IMR-90 (cell line): ENCODE measurements at regions not wholly inside any gene's neighbourhood (a gene's known extent, or its start where the extent isn't known, plus 50 kb on each side); places are given as distances from the start of the nearest gene placed in this dataset.
A peak's percentile ranks its signal among the peaks of the same experiment; 100 is the strongest.

ENCODE experiments used
- ATAC-seq: fragments of 200-7000 bp; cut with Tn5 transposase; 2 replicates; pipeline ENCODE4 v1.9.1; 2020; ENCODE audit warnings: low read depth, mild to moderate bottlenecking, moderate library complexity
- BruUV-seq: library from RNA; stranded (reverse); fragments of 400-500 nt; replicated peaks from 2 replicates; lab custom pipeline; 2021; lab: Mats Ljungman, UMichigan
- CTCF ChIA-PET: fragments of 300-600 bp; formaldehyde crosslinking; extraction: SDS; loops from one replicate; lab custom pipeline; 2021; ENCODE audit warnings: antibody characterized with exemption; lab: Yijun Ruan, JAX
- POLR2A ChIA-PET: fragments of 300-600 bp; sonication (Branson Sonifier 250); formaldehyde crosslinking; loops from one replicate; lab custom pipeline; 2022; ENCODE audit warnings: antibody characterized with exemption; ENCODE audit not compliant: unreplicated experiment; lab: Charles Lee
- DNase-seq: peaks from one replicate; pipeline ENCODE4 v3.0.0; 2013
- H2AFZ ChIP-seq: replicated peaks from 2 replicates; pipeline ENCODE3; 2013; ENCODE audit warnings: low read length, mild to moderate bottlenecking; ENCODE audit not compliant: poor library complexity
- H2AK5ac ChIP-seq: 2 replicates; pipeline ENCODE4 v1.6.1; 2013; ENCODE audit warnings: low read depth, low read length, inconsistent platforms
- H2AK9ac ChIP-seq: replicated peaks from 2 replicates; pipeline ENCODE3; 2013; ENCODE audit warnings: mild to moderate bottlenecking, low read depth, low read length, moderate library complexity; ENCODE audit not compliant: poor library complexity
- H2BK120ac ChIP-seq: 2 replicates; pipeline ENCODE4 v1.6.1; 2013; ENCODE audit warnings: low read depth, low read length, inconsistent platforms
- H2BK15ac ChIP-seq: 3 replicates; pipeline ENCODE4 v1.6.1; 2013; ENCODE audit warnings: low read depth, low read length, inconsistent platforms
- H2BK20ac ChIP-seq: 2 replicates; pipeline ENCODE4 v1.6.1; 2013; ENCODE audit warnings: low read depth, mild to moderate bottlenecking, inconsistent platforms, low read length, moderate library complexity
- H2BK5ac ChIP-seq: 2 replicates; pipeline ENCODE4 v1.6.1; 2013; ENCODE audit warnings: mild to moderate bottlenecking, low read depth, low read length, inconsistent platforms; ENCODE audit not compliant: poor library complexity, severe bottlenecking
- H3K14ac ChIP-seq: replicated peaks from 2 replicates; pipeline ENCODE4 v1.6.1; 2013; ENCODE audit warnings: low read depth, low read length, inconsistent platforms
- H3K18ac ChIP-seq: 2 replicates; pipeline ENCODE4 v1.6.1; 2013; ENCODE audit warnings: low read depth, low read length, control low read depth
- H3K23ac ChIP-seq: 2 replicates; pipeline ENCODE4 v1.6.1; 2013; ENCODE audit warnings: low read depth, low read length, inconsistent platforms
- H3K27ac ChIP-seq: 2 replicates; pipeline ENCODE4 v1.5.1; 2013; ENCODE audit warnings: mild to moderate bottlenecking, control low read depth, low read length; ENCODE audit not compliant: insufficient read depth
- H3K27me3 ChIP-seq: 2 replicates; pipeline ENCODE4 v1.6.1; 2013; ENCODE audit warnings: low read length; ENCODE audit not compliant: control insufficient read depth, insufficient read depth
- H3K36me3 ChIP-seq: 2 replicates; pipeline ENCODE4 v1.6.1; 2013; ENCODE audit warnings: low read length, mixed read lengths; ENCODE audit not compliant: control insufficient read depth, insufficient read depth
- H3K4ac ChIP-seq: 2 replicates; pipeline ENCODE4 v1.6.1; 2013; ENCODE audit warnings: low read depth, low read length, inconsistent platforms
- H3K4me1 ChIP-seq: 2 replicates; pipeline ENCODE4 v1.6.1; 2013; ENCODE audit warnings: low read length, mixed read lengths; ENCODE audit not compliant: control insufficient read depth, insufficient read depth
- H3K4me2 ChIP-seq: 2 replicates; pipeline ENCODE4 v1.6.1; 2013; ENCODE audit warnings: low read depth, mild to moderate bottlenecking, control low read depth, low read length, moderate library complexity
- H3K4me3 ChIP-seq: 2 replicates; pipeline ENCODE4 v1.5.1; 2013; ENCODE audit warnings: low read depth, mild to moderate bottlenecking, control low read depth, low read length, moderate library complexity; ENCODE audit not compliant: insufficient read depth
- H3K56ac ChIP-seq: 2 replicates; pipeline ENCODE4 v1.6.1; 2013; ENCODE audit warnings: low read length, inconsistent platforms; ENCODE audit not compliant: insufficient read depth; ENCODE audit errors: extremely low read depth
- H3K79me1 ChIP-seq, 2 experiments: 2 replicates each; pipeline ENCODE4 v1.6.1; 2013; ENCODE audit warnings: low read length in 2 of 2, inconsistent platforms in 1 of 2, low read depth in 1 of 2
- H3K9ac ChIP-seq: 2 replicates; pipeline ENCODE4 v1.6.1; 2013; ENCODE audit warnings: low read depth, low read length, control low read depth
- H3K9me1 ChIP-seq: 2 replicates; pipeline ENCODE4 v1.6.1; 2013; ENCODE audit warnings: low read length, inconsistent platforms; ENCODE audit not compliant: insufficient read depth
- H3K9me3 ChIP-seq: 2 replicates; pipeline ENCODE4 v1.6.1; 2013; ENCODE audit warnings: low read length; ENCODE audit not compliant: control insufficient read depth, insufficient read depth
- H4K20me1 ChIP-seq: 2 replicates; pipeline ENCODE4 v1.6.1; 2013; ENCODE audit warnings: low read length, inconsistent platforms; ENCODE audit not compliant: insufficient read depth
- H4K5ac ChIP-seq: 2 replicates; pipeline ENCODE4 v1.6.1; 2013; ENCODE audit warnings: mild to moderate bottlenecking, low read depth, low read length, control low read depth
- H4K8ac ChIP-seq, 2 experiments: 2 replicates each; pipeline ENCODE4 v1.6.1; 2013; ENCODE audit warnings: low read depth in 2 of 2, low read length in 2 of 2, control low read depth in 1 of 2, inconsistent platforms in 1 of 2
- H4K91ac ChIP-seq: 2 replicates; pipeline ENCODE4 v1.6.1; 2013; ENCODE audit warnings: low read depth, low read length, inconsistent platforms; ENCODE audit not compliant: insufficient read depth
- BHLHE40 ChIP-seq: fragments of 150-350 bp; IDR thresholded peaks from 2 replicates; pipeline ENCODE4 v1.6.1; 2016; ENCODE audit warnings: mild to moderate bottlenecking, low read depth, low read length
- CEBPB ChIP-seq: IDR thresholded peaks from 2 replicates; pipeline ENCODE4 v1.6.1; 2012; ENCODE audit warnings: low read depth, low read length, improper control_type of control experiment
- CHD1 ChIP-seq: IDR thresholded peaks from 2 replicates; pipeline ENCODE4 v1.6.1; 2012; ENCODE audit warnings: low read depth, low read length, improper control_type of control experiment
- CTCF ChIP-seq: conservative IDR thresholded peaks from 2 replicates; pipeline ENCODE4 v1.5.1; 2012; ENCODE audit warnings: mild to moderate bottlenecking, low read depth, low read length, improper control_type of control experiment
- ELK1 ChIP-seq: fragments of 150-350 bp; IDR thresholded peaks from 2 replicates; pipeline ENCODE4 v1.6.1; 2016; ENCODE audit warnings: low read depth, mild to moderate bottlenecking, low read length, moderate library complexity, borderline replicate concordance
- FOS ChIP-seq: fragments of 150-350 bp; IDR thresholded peaks from 2 replicates; pipeline ENCODE4 v1.6.1; 2016; ENCODE audit warnings: low read depth, low read length
- MXI1 ChIP-seq: IDR thresholded peaks from 2 replicates; pipeline ENCODE4 v1.6.1; 2012; ENCODE audit warnings: low read depth, mild to moderate bottlenecking, low read length, moderate library complexity, borderline replicate concordance
- POLR2A ChIP-seq: IDR thresholded peaks from 2 replicates; pipeline ENCODE4 v1.6.1; 2012; ENCODE audit warnings: mild to moderate bottlenecking, low read depth, low read length
- RCOR1 ChIP-seq: IDR thresholded peaks from 2 replicates; pipeline ENCODE4 v1.6.1; 2012; ENCODE audit warnings: mild to moderate bottlenecking, low read length, improper control_type of control experiment; ENCODE audit not compliant: insufficient replicate concordance
- RFX5 ChIP-seq: IDR thresholded peaks from 2 replicates; pipeline ENCODE4 v1.8.0; 2012; ENCODE audit warnings: low read depth, mild to moderate bottlenecking, low read length, moderate library complexity
- dilution Hi-C: fragments of 300-500 bp; cut with HindIII; formaldehyde crosslinking; loops from one replicate; pipeline ENCODE4 v1.14.3; 2018; ENCODE audit warnings: low sequenced_read_pairs; ENCODE audit not compliant: unreplicated experiment
- in situ Hi-C: fragments of 300-500 bp; cut with MboI; formaldehyde crosslinking; loops from 3 replicates; pipeline ENCODE4 v1.14.3; 2019; ENCODE audit warnings: low sequenced_read_pairs, inconsistent platforms, mixed read lengths
- intact Hi-C: fragments of 100-400 bp; cut with micrococcal nuclease; formaldehyde crosslinking; loops from 2 replicates; pipeline ENCODE4 v1.10.0; 2022
- TF ChIP-seq, protein P1 (sequence below): fragments of 150-350 bp; IDR thresholded peaks from 2 replicates; pipeline ENCODE4 v1.6.1; 2017; ENCODE audit warnings: mild to moderate bottlenecking, antibody characterized with exemption, low read length, low read depth

DNA sequence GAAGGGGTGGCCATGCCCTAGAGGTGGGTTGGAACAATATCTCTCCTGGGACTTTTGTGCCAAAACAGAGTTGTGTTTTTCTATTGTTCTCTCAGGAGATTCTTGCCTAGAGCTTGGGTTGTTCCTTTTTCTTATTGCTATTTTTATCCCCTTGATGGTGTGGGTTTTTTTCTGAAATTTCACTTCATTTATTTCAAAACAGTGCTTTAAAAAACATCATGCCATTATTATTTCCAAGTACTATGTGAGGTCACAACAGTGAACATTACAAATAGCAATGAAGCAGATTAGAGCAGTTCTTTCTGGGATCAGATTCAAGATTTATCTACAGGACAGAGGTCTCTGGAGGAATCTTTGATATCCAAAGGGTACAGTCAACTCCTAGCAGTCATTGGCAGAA, 76.6 kb downstream of the ACTBL2 start:
- H4K5ac ChIP-seq = peak overlapping the region; percentile 51; the same call in 1 of the 2 replicates
- H2AK5ac ChIP-seq = no peak overlapping the region
- H3K27ac ChIP-seq = peak overlapping the region; percentile 56; the same call in 1 of the 2 replicates
- no peaks in the 10 kb centered on the region for H4K20me1 ChIP-seq
- H3K79me1 ChIP-seq = no peaks in the 10 kb centered on the region
- H3K4me3 ChIP-seq = no peak overlapping the region
- no TSS peak for BruUV-seq
- no peak overlapping the region for H2AK9ac ChIP-seq
- H3K27me3 ChIP-seq = no peaks in the 10 kb centered on the region
- H3K4ac ChIP-seq = no peak overlapping the region
- no peaks in the 10 kb centered on the region for H3K36me3 ChIP-seq
- H3K9me1 ChIP-seq = no peaks in the 10 kb centered on the region
- DNase-seq = peak; percentile 44
- H2BK120ac ChIP-seq = no peak overlapping the region
- H4K8ac ChIP-seq = no peak overlapping the region
- H3K4me2 ChIP-seq = no peak overlapping the region
- no peak overlapping the region for H3K23ac ChIP-seq
- no peak overlapping the region for H2BK5ac ChIP-seq
- in situ Hi-C loops = loop anchor here (25.0 kb wide), 1 partner anchor 1056 kb away; the partner anchor contains the start of gene PLK2
- intact Hi-C loops = no loop called here
- H3K18ac ChIP-seq = peak overlapping the region; percentile 64; the same call in 1 of the 2 replicates
- ChIA-PET CTCF (no interaction called here), POLR2A (no interaction called here)
- H3K56ac ChIP-seq = no peak overlapping the region
- no peak overlapping the region for H4K91ac ChIP-seq
- H3K14ac ChIP-seq = no peak overlapping the region
- no peaks in the 10 kb centered on the region for H3K9me3 ChIP-seq
- no peak overlapping the region for H2BK15ac ChIP-seq
- H3K4me1 ChIP-seq = peaks cover 6% of the 10 kb centered on the region; the same call in 1 of the 2 replicates
- dilution Hi-C loops = no loop called here
- no peak overlapping the region for H2BK20ac ChIP-seq
- TF ChIP-seq CEBPB (no peak), BHLHE40 (no peak), POLR2A (no peak), ELK1 (no peak), RCOR1 (no peak), FOS (no peak), CTCF (no peak), CHD1 (no peak), MXI1 (no peak), RFX5 (no peak)
- TF ChIP-seq, protein P1, sequence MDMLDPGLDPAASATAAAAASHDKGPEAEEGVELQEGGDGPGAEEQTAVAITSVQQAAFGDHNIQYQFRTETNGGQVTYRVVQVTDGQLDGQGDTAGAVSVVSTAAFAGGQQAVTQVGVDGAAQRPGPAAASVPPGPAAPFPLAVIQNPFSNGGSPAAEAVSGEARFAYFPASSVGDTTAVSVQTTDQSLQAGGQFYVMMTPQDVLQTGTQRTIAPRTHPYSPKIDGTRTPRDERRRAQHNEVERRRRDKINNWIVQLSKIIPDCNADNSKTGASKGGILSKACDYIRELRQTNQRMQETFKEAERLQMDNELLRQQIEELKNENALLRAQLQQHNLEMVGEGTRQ = no peak
- H2AFZ ChIP-seq = no peak overlapping the region
- no peak overlapping the region for H3K9ac ChIP-seq
- ATAC-seq = peak; percentile 54
